ENCODE measurements at regions not wholly inside any gene's neighbourhood (a gene's known extent, or its start where the extent isn't known, plus 50 kb on each side); places are given as distances from the start of the nearest gene placed in this dataset.

DNA sequence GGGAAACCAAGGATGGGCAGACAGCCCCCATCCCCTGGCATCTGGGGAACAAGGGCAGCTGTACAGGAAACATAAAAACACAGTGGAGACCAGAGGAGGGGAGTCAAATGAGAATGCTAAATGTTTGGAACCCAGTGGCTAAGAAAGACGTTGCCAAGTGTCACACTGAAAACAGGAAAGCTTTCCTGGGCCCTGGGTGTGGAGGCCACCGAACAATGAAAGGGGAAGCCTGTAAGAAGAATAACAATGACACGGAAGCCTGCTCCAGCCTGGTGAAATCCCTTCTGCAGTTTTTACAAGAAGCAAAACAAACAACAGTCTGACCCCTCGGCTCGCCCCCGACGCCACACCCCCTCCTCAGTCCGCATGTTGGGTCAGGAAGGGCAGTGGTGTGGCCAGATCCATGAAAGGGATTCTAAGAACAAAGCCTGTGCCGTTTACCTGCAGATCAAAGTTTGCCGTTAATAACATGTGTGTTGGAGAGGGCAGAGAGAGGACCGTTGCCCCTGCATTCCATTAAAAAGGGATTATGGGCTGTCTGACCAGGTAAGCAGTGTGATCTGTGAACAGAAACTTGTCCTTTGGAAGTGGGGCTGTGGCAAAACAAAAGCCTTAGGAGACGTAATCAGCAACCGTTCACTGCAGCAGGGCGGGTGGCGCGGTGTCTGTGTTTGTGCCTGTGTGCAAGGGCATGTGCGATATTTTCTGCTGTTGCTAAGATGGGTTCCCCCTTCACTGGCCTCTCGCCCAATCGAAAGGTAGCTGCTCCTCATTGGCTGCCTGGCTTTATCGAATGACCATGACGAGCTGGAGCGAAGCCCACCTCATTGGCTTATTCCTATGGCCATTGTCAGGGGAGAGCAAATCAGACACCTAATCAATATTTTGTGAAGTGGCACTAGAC lies 113.7 kb upstream of the BLID start:
- DNase-seq (ENCODE audit: low read depth), result no peak

DNA sequence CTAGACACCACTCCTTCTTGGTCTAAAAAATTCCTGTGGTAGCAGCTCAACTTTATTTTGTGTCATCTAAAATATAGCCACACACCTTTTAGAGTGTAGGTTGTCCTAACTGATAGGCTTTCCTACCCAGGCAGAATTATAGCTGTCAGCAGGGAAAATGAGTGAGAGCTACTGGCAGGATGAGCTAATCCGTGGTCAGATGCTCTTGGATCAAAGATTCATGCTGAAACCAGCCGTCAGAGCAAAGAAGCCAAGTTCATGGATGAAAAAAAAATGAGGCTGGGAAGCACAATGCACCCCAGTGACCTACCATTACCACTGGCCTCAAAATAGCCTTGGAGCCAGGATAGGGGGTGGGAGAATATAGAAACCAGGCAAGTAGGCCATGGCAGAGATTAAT lies 113.1 kb upstream of the BLID start:
- DNase-seq (ENCODE audit: low read depth), result no peak

DNA sequence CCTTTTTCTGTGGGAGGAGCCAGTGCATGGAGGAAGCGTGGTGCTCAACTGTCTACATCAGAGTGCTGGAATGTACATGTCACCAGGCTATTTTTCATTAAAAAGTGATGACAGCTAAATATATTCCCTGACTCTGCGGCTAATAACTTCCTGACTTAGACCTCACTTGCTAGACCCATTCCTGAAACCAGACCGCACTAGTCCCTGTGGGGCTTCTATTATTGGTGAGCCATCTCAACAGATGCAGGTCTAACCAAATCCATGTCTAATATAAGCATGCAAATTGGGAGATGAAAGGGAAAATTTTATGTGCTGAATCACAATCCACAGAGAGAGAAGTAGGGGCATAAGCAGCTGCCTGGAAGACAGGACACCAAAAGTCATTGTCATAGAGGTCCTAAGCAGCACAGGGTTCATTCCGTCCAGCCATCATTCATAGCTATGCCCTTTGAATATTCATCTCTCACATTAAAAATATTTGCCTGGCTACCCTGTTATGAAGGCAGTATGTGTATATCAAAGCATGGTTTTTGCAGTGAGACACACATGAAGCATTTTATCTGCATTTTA lies 110.9 kb upstream of the BLID start:
- no peak for DNase-seq (ENCODE audit: low read depth)

DNA sequence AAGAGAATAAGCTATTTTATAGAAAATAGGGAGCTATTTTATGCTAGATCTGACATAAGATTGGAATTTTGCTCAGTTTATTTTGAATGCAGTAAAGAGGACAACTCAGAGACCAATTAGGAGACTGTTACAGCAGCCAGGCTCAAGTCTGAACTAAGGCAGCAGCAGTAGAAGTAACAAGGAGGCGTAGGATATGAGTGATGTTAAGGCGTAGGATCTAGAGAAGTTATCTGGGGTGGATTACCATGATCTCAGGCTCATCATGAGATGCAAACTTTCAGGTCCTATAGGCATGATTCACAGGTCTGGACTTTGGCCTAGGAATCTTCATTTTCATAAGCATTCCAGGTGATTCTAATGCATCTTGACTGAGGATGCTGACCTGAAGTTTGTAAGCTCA lies 108.9 kb upstream of the BLID start:
- DNase-seq (ENCODE audit: low read depth), result no peak

DNA sequence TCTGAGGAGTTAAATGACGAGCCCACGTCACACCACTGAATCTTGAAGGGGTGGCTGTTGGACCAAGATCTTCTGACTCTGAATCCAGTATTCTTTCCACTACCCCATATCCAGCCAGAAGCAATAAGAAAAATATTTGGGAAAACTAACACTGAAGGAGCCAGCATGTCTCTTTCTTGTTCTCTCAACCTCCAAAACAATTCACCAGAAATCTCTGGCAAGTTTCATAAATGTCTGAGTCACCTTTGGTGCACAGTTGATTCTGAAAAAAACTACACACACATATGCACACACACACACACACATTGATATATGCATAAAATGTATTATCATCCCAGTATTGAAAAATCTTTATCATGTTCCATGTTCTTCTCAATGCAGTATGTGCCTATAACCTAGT lies 104.3 kb upstream of the BLID start:
- DNase-seq (ENCODE audit: low read depth), result no peak

DNA sequence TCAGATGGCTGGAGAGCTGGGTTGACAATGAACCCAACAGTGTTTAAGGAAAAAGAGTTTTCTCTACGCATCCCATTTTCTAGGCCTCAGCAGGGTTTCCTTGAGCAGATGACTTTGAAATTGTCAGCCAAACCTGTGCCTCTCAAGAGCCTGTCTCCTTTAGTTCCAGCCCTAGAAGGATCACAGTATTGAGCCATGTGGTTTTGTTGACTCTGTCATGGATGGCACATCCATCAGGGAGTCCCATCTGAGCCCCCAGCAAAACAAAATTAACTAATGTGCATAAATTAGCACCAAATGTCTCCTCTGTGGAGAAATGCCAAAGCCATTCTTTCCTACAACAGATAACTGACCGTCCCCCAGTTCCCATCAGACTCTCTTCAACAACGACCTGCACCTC lies 103.8 kb upstream of the BLID start:
- no peak for DNase-seq (ENCODE audit: low read depth)

DNA sequence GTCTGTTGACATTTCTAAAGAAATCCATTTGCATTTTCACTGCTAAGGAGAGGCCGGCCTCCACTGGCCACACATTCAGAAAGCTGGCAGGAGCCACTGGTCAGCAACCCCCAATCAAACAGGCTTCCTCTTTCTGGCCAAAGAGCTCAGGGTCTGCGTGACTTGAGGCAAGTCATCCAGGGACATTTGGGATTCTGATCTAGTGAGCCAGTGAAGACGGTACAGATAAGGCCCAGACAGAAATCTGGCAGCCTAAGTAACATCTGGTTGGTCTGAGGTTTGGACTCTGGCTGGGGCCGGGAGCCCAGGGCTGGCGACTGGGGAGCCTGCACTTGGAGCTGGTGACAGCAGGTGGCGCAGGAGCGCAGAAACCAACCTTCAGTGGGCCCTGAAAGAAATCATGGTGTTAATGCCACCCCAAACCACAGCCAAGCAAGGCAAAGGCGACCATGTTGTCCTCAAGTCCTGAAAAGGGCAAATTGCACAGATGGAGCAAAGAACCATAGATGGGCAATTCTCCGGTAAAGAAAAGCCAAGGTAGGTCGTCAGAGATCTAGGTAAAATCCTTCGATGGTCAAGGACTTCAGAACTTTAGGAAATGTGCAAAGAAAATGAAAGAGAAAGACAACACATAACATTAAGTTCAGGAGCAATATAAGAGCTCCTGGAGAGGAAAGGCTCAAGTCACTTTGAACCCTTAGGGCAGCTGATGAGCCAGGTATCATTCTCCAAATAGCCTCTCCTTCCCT lies 99.4 kb upstream of the BLID start:
- DNase-seq (ENCODE audit: low read depth), result peak; percentile 95

DNA sequence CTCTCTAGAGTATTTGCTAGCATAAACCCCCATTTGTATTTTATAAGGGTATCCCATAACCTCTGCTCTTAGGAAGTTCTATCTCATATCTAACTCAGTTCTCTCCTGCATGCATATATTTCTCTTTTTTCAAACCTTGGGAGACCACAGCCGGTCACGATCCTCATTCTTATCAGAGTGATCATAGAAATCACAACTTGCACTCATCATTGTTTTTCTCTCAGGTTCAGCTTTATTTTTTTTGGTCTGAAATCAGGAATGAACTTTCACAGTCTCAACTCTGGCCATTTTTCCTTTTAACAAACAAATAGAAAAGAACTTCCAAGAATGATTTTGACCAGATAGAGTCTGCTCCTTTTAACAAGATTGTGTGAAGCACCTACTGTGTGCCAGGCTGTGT lies 98.6 kb upstream of the BLID start:
- DNase-seq (ENCODE audit: low read depth), result no peak

DNA sequence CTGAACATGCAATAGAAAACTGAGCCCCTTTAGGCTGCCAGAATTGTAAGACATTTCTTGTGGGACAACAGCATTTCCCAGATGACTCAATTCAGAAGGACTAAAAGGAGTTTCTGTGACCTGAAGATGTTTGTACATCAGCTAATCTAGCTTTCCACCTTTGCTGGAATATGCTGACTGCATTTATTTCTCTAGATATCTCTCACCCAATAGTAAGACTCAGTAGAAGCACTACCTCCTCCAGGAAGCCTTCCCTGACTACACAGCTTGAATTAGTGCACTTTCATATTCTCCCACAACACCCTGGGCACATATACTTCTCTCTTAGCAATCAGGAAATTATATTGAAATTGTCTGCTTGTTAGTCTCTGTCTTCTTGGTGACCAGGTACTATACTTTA lies 98.1 kb upstream of the BLID start:
- no peak for DNase-seq (ENCODE audit: low read depth)

DNA sequence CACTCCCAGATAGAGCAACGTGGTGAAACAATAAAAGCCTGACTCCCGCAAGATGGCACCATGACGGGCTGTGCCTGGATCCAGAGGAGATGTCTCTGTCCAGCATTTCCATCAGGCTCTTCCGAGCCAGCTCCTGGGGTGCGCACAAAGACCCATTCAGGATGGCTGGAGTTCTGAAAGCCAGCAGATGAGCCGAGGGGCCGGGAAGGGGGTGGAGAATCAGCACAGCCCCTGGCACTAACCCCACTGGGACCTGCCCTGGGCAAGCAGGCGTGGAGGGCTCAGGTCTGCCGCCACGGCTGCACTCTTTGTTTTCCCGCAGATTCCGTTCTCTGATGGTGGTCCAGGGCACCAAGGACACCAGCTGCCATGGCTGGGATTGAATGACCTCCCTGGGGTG lies 97.2 kb upstream of the BLID start:
- DNase-seq (ENCODE audit: low read depth), result no peak

DNA sequence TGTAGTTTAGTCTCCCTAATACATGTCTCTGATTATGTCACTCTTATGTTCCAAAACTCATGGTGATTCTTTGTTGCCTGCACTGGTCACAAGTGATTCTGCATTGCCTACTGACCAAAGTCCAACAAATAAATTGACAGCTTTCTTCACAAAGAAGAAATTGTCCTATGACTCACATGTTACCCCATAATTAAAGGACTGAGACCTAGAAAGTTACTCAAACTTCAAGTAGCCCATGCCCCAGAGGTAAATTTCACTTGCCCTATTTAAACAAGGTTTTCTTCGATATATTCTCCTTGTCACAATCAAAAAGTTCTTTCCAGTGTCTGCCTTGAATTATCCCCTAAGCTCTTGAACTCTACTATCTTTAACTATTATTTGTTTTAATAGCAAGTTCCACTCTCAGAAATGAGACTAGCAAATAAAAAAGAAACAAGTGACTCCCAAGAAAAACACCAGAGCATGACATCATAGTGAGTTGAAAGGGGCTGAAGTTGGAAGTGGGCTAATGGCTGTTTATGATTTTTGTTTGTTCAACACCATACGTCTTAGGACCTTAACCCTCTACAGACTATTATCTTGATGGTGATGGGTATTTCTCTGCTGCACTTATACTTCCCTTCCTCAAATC lies 94.5 kb upstream of the BLID start:
- DNase-seq (ENCODE audit: low read depth), result no peak

DNA sequence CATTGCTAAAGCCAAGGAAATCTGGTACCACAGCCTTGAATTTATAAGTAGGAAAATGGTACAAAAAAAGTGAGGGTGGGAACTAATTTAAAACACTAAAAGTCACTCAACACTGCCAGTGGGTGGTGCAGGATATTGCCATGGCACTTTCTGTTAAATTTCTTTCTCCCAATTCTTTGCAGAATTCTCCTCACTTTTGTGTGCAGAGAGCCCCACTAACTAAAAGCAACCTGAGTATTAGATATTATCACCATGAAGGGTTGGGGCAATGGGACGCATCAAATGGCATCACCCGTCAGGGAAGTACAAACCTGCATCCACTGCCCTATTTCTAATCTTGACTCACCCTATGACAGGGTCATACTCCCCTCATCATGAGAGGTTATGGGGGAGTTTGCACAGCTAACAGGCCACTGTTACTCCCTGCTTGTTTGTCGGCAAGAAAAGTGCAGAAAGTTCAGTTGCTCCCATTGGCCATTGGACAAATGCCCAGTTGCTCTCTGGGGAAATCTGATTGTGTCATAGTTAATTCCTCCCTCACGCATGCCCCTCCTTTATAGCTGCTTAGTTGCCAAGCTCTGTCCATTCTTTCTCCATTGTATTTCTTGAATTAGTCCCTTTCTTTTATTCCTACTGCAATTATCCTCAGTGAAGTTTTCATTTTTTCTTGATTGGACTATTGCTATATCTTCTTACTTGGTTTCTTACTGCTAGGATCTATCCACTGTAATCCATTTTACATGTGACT lies 93.8 kb upstream of the BLID start:
- DNase-seq (ENCODE audit: low read depth), result peak; percentile 83

DNA sequence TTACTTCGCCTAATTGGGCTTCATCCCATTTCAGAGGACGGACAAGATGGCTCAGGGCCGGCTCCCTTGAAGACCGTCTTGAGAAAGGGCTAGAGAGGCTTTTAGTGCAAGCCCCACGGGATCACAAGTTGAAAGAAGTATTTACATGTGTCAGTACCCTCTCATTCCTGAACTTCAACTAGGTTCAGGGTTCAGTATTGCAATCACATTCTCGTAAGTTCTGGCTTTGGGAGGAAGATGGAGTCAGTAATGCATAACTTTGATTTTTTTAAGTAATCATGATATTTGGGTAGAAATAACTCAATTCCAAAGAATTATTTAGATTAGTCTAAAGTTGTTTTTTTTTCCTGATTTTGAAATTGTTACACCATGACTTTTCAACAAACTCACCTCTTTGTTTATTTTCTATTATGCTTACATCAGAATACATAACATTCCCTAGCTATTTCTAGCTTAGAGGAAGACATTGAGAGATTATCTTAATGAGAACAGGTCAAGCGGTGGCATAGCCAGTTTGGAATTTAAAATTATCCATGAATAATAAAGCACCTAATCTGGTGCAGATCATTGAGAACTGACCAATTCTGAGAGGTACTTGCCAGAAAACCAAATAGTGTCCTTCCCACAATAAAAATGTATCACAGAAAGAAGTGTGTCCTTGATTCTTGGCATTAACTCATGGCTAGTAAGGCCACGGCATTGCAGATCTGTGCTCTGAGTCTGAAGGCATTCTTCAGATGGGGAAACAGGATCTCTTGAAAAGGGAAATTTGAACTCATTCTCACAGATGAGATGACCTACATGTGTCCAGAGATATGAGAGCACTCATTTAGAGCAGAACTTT lies 92.1 kb upstream of the BLID start:
- no peak for DNase-seq (ENCODE audit: low read depth)

DNA sequence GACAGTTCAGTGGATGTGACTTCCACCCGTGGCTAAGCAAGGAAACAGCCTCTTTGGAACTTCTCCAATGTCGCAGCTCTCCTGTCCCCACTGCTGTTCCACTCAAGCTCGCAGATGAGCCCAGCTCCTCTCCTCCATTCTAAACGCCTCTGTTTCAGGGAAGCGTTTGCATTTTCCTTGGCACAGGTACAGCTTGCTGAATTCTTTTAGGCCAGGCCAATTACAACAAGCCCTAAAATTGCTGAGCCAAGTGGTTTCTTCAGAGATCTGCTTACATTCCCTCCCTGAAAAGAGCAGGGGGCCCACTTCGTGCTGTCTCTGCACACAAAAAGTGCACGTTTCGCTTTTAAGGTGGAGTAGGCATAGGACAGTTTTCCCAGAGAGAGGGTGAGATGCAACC lies 91.5 kb upstream of the BLID start:
- DNase-seq (ENCODE audit: low read depth), result no peak

DNA sequence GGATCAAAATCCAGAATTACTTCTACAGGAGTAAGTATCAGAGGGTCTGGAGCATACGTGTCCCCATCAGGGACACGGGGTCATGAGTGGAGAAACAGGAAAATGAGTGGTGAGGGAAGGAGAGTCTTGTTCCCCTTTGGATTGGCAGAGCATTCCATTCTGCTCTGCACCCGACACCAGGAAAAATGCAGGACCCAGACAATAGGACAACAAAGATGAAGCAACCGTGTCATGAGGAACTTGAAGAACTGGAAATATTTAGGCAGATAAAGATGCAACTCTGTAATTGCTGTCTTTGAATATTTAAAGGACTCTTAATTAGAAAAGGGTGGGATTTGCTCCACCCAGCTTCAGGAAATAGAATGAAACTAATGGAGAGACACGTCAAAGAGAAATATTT lies 89.0 kb upstream of the BLID start:
- DNase-seq (ENCODE audit: low read depth), result no peak

DNA sequence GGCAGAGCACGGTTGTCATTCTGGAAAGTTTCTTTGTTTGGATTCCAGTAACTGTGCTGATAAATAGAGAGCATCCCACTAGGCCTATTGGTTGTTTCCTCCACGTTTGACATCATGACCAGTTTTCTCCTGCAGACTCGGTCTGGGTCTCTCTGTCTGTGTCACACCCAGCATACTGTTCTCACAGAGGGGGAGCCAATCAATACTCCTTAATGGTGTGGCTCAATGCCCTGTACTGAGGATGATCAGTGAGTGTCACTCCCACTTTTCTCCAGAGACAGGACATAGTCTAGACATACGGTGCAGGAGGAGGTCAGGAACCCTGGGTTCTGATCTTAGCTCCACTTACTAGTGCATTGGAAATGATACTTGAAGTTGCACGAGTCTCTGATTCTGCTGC lies 88.2 kb upstream of the BLID start:
- no peak for DNase-seq (ENCODE audit: low read depth)

DNA sequence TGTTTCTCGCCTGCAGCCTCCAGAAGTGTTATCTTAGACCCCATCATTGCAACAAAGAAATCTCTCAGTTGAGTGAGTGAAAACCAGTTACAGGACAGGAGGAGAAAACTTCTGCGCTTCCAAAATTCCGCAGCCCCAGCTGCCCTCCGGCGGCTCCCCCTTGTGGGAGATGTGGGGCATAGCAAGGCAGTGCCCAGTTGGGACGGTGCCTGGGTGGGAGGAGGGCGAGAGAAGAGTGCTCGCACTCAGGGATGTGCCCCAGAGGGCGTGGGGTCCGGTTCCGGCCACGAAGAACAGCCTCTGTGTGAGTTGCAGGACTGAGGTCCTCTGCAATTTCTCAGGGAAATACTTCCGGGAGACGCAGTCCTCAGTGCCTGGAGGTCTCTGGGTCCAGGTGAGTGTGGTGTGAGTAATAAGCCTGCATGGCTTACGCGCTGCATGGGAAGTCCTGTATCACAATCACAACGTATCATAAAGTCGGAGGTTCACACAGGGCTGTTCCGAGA lies 87.0 kb upstream of the BLID start:
- no peak for DNase-seq (ENCODE audit: low read depth)

DNA sequence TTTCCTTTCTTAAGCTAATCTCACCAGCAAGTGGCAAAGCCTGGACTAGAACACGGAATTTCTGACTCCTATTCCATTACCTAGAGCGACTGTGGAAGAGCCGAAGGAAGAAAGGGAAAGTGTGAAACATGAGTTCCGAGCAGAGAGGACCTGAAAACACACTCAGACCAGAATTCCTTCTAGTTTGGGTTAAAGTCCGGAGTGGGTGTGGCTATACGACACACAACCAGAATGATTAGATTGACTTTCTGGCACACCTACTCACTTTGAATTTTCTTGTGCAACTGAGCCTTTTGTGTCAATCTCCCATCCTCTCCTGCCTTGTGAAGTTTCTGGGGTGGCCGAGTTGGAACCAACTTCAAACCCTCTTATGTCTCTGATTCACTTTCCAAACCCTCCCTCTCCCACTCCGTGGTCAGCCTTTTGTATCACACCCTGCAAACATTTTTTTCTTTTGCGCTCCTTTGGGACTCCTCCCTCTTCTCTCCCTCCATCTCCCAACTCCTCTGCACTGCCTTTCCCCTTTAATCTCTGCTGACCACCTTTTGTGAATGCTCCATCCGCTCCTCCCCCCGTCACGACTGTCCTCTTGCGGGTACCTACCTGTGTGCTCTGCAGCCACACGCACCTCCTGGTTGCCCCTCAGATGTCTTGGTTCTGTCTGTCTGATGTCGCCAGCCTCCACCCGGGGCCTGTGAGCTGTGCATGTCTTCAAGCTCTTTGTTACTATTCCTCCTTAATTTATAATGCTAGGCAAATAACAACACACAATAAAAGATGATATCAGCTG lies 86.3 kb upstream of the BLID start:
- DNase-seq (ENCODE audit: low read depth), result no peak

DNA sequence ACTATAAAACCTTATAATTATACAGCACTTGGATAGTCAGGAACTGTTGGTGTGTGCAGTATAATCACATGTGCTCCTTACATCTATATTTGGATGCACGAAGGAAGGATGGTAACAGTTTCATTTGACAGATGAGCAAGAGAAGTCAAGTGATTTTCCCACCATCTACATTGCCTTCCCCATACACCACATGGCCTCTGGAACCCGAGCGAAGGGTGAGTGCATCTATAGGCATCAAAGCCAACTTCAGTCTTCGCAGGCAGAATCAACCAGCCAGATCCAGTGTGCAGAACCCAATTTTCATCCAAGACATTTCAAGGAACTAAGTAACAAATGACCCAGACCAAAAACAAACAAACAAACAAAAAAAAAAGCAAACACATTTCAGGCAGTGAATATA lies 85.1 kb upstream of the BLID start:
- no peak for DNase-seq (ENCODE audit: low read depth)

DNA sequence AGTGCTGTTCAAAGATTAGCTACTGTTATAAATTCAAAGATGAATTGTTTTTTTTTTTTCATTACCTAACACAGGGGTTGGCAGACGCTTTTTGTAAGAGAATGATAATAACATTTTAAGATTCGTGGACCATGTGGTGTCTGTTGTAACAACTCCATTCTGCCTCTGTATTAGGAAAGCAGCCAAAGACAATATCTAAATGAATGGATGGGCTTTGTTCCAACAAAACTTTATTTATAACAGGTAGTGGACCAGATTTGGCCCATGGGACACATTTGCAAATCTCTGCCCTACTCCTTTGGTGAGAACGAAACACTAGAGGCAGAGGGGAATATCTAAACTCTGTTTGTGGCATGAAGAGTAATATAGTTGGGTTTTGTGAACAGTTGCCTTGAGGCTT lies 83.6 kb upstream of the BLID start:
- no peak for DNase-seq (ENCODE audit: low read depth)

All from HS-27A (cell line).